Upper lobe of right lung (tissue), 1 donor: ENCODE measurements at regions not wholly inside any gene's neighbourhood (a gene's known extent, or its start where the extent isn't known, plus 50 kb on each side); places are given as distances from the start of the nearest gene placed in this dataset.

ENCODE experiments used
- ATAC-seq: fragments of 200-7000 bp; cut with Tn5 transposase; one replicate; pipeline ENCODE4 v1.9.1; 2020; ENCODE audit warnings: mild to moderate bottlenecking, moderate library complexity
- DNase-seq: peaks from one replicate; pipeline ENCODE4 v3.0.0-alpha.2; 2020
- H3K27ac ChIP-seq: fragments of 200-600 bp; one replicate; pipeline ENCODE4 v1.8.0; 2022
- H3K27me3 ChIP-seq: fragments of 200-600 bp; one replicate; pipeline ENCODE4 v1.8.0; 2022; ENCODE audit warnings: mild to moderate bottlenecking
- H3K36me3 ChIP-seq: fragments of 200-600 bp; one replicate; pipeline ENCODE4 v1.8.0; 2022
- H3K4me1 ChIP-seq: fragments of 200-600 bp; one replicate; pipeline ENCODE4 v1.8.0; 2022
- H3K4me3 ChIP-seq: fragments of 200-600 bp; one replicate; pipeline ENCODE4 v1.8.0; 2022; ENCODE audit warnings: mild to moderate bottlenecking
- H3K9me3 ChIP-seq: fragments of 200-600 bp; one replicate; pipeline ENCODE4 v1.8.0; 2022
- CTCF ChIP-seq: fragments of 200-600 bp; IDR thresholded peaks from one replicate; pipeline ENCODE4 v1.8.0; 2022; ENCODE audit warnings: antibody characterized with exemption
- intact Hi-C: fragments of 100-400 bp; cut with DNase I; formaldehyde crosslinking; loops from one replicate; pipeline ENCODE4 v1.11.0; 2022
- donor health status: DM: no; HTN: yes; CAD: no; lungs with severe emphysema.

GRCh38 chr19:32103541-32103940 lies 241.9 kb upstream of the ZNF507 start:
- Histone ChIP-seq H3K4me3 (no peak overlapping the region), H3K9me3 (no peaks in the 10 kb centered on the region), H3K36me3 (no peaks in the 10 kb centered on the region), H3K27ac (no peak overlapping the region), H3K4me1 (no peaks in the 10 kb centered on the region), H3K27me3 (no peaks in the 10 kb centered on the region)
- intact Hi-C loops = no loop called here
- no peak for ATAC-seq
- TF ChIP-seq CTCF = no peak
- no peak for DNase-seq

GRCh38 chr19:32104153-32104849 lies 241.1 kb upstream of the ZNF507 start:
- H3K36me3 ChIP-seq = no peaks in the 10 kb centered on the region
- no peak overlapping the region for H3K27ac ChIP-seq
- ATAC-seq (no peak), DNase-seq (no peak)
- no peaks in the 10 kb centered on the region for H3K9me3 ChIP-seq
- intact Hi-C loops = no loop called here
- TF ChIP-seq CTCF = no peak
- H3K27me3 ChIP-seq = no peaks in the 10 kb centered on the region
- H3K4me1 ChIP-seq = no peaks in the 10 kb centered on the region
- H3K4me3 ChIP-seq = no peak overlapping the region

- no peaks in the 10 kb centered on the region for H3K27me3 ChIP-seq
- H3K36me3 ChIP-seq = no peaks in the 10 kb centered on the region
- ATAC-seq (no peak), DNase-seq (no peak)
- no peak for TF ChIP-seq CTCF
- intact Hi-C loops = no loop called here
- H3K4me1 ChIP-seq = no peaks in the 10 kb centered on the region
- no peak overlapping the region for H3K27ac ChIP-seq
- no peak overlapping the region for H3K4me3 ChIP-seq
- no peaks in the 10 kb centered on the region for H3K9me3 ChIP-seq
These were observed 240.6 kb upstream of the ZNF507 start for GRCh38 chr19:32104850-32105235.

- intact Hi-C loops = no loop called here
- no peaks in the 10 kb centered on the region for H3K27me3 ChIP-seq
- DNase-seq = no peak
- no peak for ATAC-seq
- no peak overlapping the region for H3K4me3 ChIP-seq
- H3K4me1 ChIP-seq = no peaks in the 10 kb centered on the region
- H3K9me3 ChIP-seq = no peaks in the 10 kb centered on the region
- H3K36me3 ChIP-seq = no peaks in the 10 kb centered on the region
- no peak overlapping the region for H3K27ac ChIP-seq
- TF ChIP-seq CTCF = no peak
These were observed 239.7 kb upstream of the ZNF507 start for GRCh38 chr19:32105527-32106310.

- intact Hi-C loops = no loop called here
- no peak for ATAC-seq
- no peaks in the 10 kb centered on the region for H3K4me1 ChIP-seq
- no peaks in the 10 kb centered on the region for H3K9me3 ChIP-seq
- TF ChIP-seq CTCF = no peak
- no peak for DNase-seq
- H3K36me3 ChIP-seq = no peaks in the 10 kb centered on the region
- H3K4me3 ChIP-seq = no peak overlapping the region
- no peak overlapping the region for H3K27ac ChIP-seq
- no peaks in the 10 kb centered on the region for H3K27me3 ChIP-seq
These were observed 223.2 kb upstream of the ZNF507 start for GRCh38 chr19:32122258-32122657.
